SIG-M5 (cell line): ENCODE measurements at regions not wholly inside any gene's neighbourhood (a gene's known extent, or its start where the extent isn't known, plus 50 kb on each side); places are given as distances from the start of the nearest gene placed in this dataset.
"Not testable (repeated sequence)": the region's sequence is repeated elsewhere in the genome, so short reads cannot be mapped to it uniquely, and the experiment has no call there.

Experiments
- DNase-seq: peaks from one replicate; lab custom pipeline; 2025; lab: John Stamatoyannopoulos, UW

GRCh38 chr18:56316727-56317126 lies 321.7 kb downstream of the TXNL1 start:
- no peak for DNase-seq

- no peak for DNase-seq
Observed at GRCh38 chr18:56315363-56315762, 323.0 kb downstream of the TXNL1 start.

- no peak for DNase-seq
Observed at GRCh38 chr18:56314396-56314795, 324.0 kb downstream of the TXNL1 start.

- no peak for DNase-seq
Observed at GRCh38 chr18:56312551-56313335, 325.6 kb downstream of the TXNL1 start.

- no peak for DNase-seq
Observed at GRCh38 chr18:56309104-56309503, 329.3 kb downstream of the TXNL1 start.

GRCh38 chr18:56307354-56308170 lies 330.8 kb downstream of the TXNL1 start:
- DNase-seq = no peak

GRCh38 chr18:56306797-56307196 lies 331.6 kb downstream of the TXNL1 start:
- DNase-seq = no peak

GRCh38 chr18:56305583-56305982 lies 332.8 kb downstream of the TXNL1 start:
- no peak for DNase-seq

- DNase-seq = no peak
Observed at GRCh38 chr18:56302156-56302555, 336.2 kb downstream of the TXNL1 start.

- DNase-seq = no peak
Observed at GRCh38 chr18:56299740-56300139, 338.7 kb downstream of the TXNL1 start.

- no peak for DNase-seq
Observed at GRCh38 chr18:56298935-56299334, 339.5 kb downstream of the TXNL1 start.

- no peak for DNase-seq
Observed at GRCh38 chr18:56296381-56296780, 342.0 kb downstream of the TXNL1 start.

- no peak for DNase-seq
Observed at GRCh38 chr18:56294484-56295183, 343.8 kb downstream of the TXNL1 start.

- DNase-seq = no peak
Observed at GRCh38 chr18:56291294-56291693, 347.1 kb downstream of the TXNL1 start.

GRCh38 chr18:56289381-56289780 lies 349.0 kb downstream of the TXNL1 start:
- DNase-seq = no peak

GRCh38 chr18:56286775-56287325 lies 351.5 kb downstream of the TXNL1 start:
- no peak for DNase-seq

GRCh38 chr18:56285387-56286065 lies 352.9 kb downstream of the TXNL1 start:
- no peak for DNase-seq

- no peak for DNase-seq
Observed at GRCh38 chr18:56284319-56284718, 354.1 kb downstream of the TXNL1 start.

- no peak for DNase-seq
Observed at GRCh38 chr18:56283316-56283715, 355.1 kb downstream of the TXNL1 start.

GRCh38 chr18:56282234-56283104 lies 355.9 kb downstream of the TXNL1 start:
- no peak for DNase-seq

- not testable (repeated sequence) for DNase-seq
Observed at GRCh38 chr18:56279816-56280215, 358.6 kb downstream of the TXNL1 start.
